RCC 7860 (cell line): ENCODE measurements at regions not wholly inside any gene's neighbourhood (a gene's known extent, or its start where the extent isn't known, plus 50 kb on each side); places are given as distances from the start of the nearest gene placed in this dataset.

ENCODE experiments used
- DNase-seq: peaks from one replicate; pipeline ENCODE4 v3.0.0-alpha.2; 2015; ENCODE audit warnings: low spot score
- FAIRE-seq: peaks from 2 replicates; lab custom pipeline; 2012; peaks lifted over from hg19 to GRCh38; lab: Jason Lieb, UNC

- no peak for DNase-seq
- FAIRE-seq: no peak
Observed at GRCh38 chr3:115323380-115323779, 176.3 kb upstream of the ZBTB20 start.

GRCh38 chr3:115324056-115324455, 177.0 kb upstream of the ZBTB20 start:
- no peak for FAIRE-seq

GRCh38 chr3:115325539-115325938, 178.5 kb upstream of the ZBTB20 start:
- peak; percentile 14 for DNase-seq
- FAIRE-seq: no peak

More at GRCh38 chr3:115324056-115324455, 177.0 kb upstream of the ZBTB20 start:
- DNase-seq: no peak

GRCh38 chr3:115330430-115330829, 183.3 kb upstream of the ZBTB20 start:
- DNase-seq (peak; percentile 79), FAIRE-seq (peak; percentile 86)

- DNase-seq: no peak
Observed at GRCh38 chr3:115332998-115333397, 185.9 kb upstream of the ZBTB20 start.

GRCh38 chr3:115336836-115337235, 189.7 kb upstream of the ZBTB20 start:
- FAIRE-seq: no peak

More at GRCh38 chr3:115332998-115333397, 185.9 kb upstream of the ZBTB20 start:
- FAIRE-seq: no peak

GRCh38 chr3:115340586-115340985, 193.5 kb upstream of the ZBTB20 start:
- DNase-seq (no peak), FAIRE-seq (no peak)

More at GRCh38 chr3:115336836-115337235, 189.7 kb upstream of the ZBTB20 start:
- DNase-seq: no peak

- peak; percentile 80 for FAIRE-seq
- peak; percentile 74 for DNase-seq
Observed at GRCh38 chr3:115341208-115341607, 194.1 kb upstream of the ZBTB20 start.

- FAIRE-seq (no peak), DNase-seq (no peak)
Observed at GRCh38 chr3:115347737-115348136, 200.6 kb upstream of the ZBTB20 start.

GRCh38 chr3:115348412-115348811, 201.3 kb upstream of the ZBTB20 start:
- DNase-seq: no peak
- FAIRE-seq: no peak

- no peak for DNase-seq
- peak; percentile 34 for FAIRE-seq
Observed at GRCh38 chr3:115348951-115349745, 202.1 kb upstream of the ZBTB20 start.

- FAIRE-seq: no peak
Observed at GRCh38 chr3:115350606-115351005, 203.5 kb upstream of the ZBTB20 start.

GRCh38 chr3:115351193-115351592, 204.1 kb upstream of the ZBTB20 start:
- no peak for FAIRE-seq
- no peak for DNase-seq

More at GRCh38 chr3:115350606-115351005, 203.5 kb upstream of the ZBTB20 start:
- no peak for DNase-seq

- DNase-seq (no peak), FAIRE-seq (no peak)
Observed at GRCh38 chr3:115354010-115354409, 206.9 kb upstream of the ZBTB20 start.

- FAIRE-seq (no peak), DNase-seq (no peak)
Observed at GRCh38 chr3:115357456-115357855, 210.4 kb upstream of the ZBTB20 start.

GRCh38 chr3:115359536-115359935, 212.4 kb upstream of the ZBTB20 start:
- DNase-seq (no peak), FAIRE-seq (no peak)

- FAIRE-seq (no peak), DNase-seq (no peak)
Observed at GRCh38 chr3:115361806-115362205, 214.7 kb upstream of the ZBTB20 start.

GRCh38 chr3:115363071-115363470, 216.0 kb upstream of the ZBTB20 start:
- FAIRE-seq: no peak

GRCh38 chr3:115369021-115369420, 221.9 kb upstream of the ZBTB20 start:
- no peak for DNase-seq
- no peak for FAIRE-seq

More at GRCh38 chr3:115363071-115363470, 216.0 kb upstream of the ZBTB20 start:
- no peak for DNase-seq

- FAIRE-seq: no peak
Observed at GRCh38 chr3:115375362-115375761, 228.3 kb upstream of the ZBTB20 start.

GRCh38 chr3:115380883-115381572, 233.9 kb upstream of the ZBTB20 start:
- no peak for DNase-seq
- FAIRE-seq: no peak

More at GRCh38 chr3:115375362-115375761, 228.3 kb upstream of the ZBTB20 start:
- no peak for DNase-seq

GRCh38 chr3:115381573-115381912, 234.5 kb upstream of the ZBTB20 start:
- no peak for DNase-seq
- no peak for FAIRE-seq
